Right lung (tissue), 2 donors: ENCODE measurements at regions not wholly inside any gene's neighbourhood (a gene's known extent, or its start where the extent isn't known, plus 50 kb on each side); places are given as distances from the start of the nearest gene placed in this dataset.
"Not testable (repeated sequence)": the region's sequence is repeated elsewhere in the genome, so short reads cannot be mapped to it uniquely, and the experiment has no call there.

Experiments used
- DNase-seq, 2 donors: peaks; one replicate each; pipeline ENCODE4 v3.0.0-alpha.2; 2013

GRCh38 chr4:98828801-98829200 lies 100.1 kb downstream of the EIF4E start:
- DNase-seq: no peak

DNA sequence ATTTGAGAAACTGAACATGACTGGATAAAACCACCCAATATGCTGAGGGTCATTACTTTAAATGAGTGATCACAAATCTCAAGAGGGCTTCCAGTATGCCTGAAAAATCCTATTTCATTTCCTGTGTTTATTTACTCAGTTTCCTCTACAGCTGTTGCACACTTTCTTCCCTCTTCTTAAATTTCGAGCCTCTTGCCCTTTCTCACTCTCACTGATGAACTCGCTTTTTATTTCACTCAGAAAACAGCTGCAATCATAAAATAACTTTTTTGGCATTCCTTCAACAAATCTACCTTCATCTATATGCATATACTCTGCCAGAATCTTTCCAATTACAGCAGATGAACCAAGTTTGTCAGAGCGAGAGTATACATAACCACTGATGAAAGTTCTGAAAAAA lies 101.3 kb downstream of the EIF4E start:
- DNase-seq: no peak

- no peak for DNase-seq
Measured at GRCh38 chr4:98822144-98822543, 106.8 kb downstream of the EIF4E start.

DNA sequence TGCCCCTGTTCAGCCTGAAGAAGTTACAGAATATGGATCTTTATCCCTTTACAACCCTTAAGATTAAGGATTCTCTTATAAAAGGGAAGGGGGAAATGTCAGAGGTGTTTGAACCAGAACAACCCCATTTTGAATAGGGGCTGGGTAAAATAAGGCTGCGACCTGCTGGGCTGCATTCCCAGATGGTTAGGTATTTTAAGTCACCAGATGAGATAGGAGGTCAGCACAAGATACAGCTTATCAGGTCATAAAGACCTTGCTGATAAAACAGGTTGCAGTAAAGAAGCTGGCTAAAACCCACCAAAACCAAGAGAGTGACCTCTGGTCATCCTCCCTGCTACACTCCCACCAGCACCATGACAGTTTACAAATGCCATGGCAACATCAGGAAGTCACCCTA lies 110.8 kb downstream of the EIF4E start:
- not testable (repeated sequence) for DNase-seq

DNA sequence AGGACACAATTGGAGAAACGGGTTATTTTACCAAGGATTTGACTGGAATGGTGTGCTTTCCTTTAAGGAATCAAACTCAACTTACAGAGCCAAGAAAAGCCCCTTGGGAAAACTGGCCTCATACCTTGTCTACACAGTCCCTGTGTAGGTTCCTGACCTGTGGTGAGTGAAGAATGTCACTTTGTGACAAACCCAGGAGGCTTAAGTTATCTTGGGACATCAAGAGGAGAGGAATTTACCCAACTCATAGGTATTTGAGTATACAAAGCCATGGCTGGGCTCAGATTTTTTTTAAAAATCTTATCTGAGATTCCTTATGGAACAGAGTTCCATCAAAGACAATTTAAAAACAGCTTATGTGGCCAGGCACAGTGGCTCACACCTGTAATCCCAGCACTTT lies 112.1 kb downstream of the EIF4E start:
- DNase-seq: no peak

DNA sequence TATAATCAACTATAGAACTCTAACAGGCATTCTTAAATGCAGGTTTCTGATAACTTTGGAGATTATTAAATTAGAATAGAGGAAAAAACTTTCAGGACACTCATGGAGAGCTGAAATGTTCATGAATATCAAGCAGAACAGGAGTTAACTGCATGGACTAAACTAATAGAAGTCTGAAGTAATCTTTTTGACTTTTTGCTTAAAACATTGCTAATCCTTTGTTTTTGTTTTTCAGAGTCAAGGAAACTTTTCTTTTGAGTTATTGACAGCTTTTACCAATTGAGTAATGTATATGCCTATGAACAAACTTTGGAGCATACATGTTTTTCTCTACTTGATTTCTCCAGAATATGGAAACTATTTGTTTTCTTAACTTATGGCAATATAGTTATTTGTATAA lies 112.5 kb downstream of the EIF4E start:
- DNase-seq: no peak

DNA sequence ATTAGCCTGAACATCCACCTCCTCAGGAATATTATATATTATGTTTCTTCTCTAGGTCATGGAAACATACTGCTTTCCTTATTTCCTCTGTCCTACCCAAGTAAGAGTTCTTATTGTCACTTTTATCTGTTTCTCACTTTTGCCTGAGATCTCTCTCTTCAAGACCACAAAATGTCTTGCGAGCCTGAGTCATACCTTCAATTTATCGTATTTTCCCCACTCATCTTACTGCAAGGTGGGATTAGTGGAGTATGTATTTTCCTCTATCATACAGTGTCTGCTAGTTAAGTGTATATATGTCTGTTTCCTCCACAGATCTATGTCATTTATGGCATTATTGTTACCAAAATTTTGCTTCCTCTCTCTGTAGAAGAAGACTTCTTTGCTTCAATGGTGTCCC lies 124.5 kb downstream of the EIF4E start:
- DNase-seq: no peak

DNA sequence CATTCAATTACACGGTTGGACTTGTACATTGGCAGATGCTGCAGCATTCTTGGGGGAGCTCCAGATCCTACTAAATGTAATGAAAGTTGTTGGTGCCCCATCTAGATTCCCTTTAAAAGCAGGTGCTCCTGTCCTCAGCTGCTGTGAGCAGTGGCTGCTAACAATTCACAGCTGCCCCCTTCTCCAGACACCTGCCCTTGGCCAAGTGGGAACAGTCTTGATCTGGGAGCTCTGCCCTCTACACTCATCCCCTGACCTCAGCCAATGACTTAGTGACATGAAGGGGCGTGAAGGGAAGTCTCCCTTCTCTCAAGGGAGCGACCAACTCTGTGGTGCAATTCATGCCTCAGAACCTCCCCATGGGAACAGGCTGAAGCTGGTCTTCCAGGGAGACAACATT lies 125.7 kb downstream of the EIF4E start:
- no peak for DNase-seq

- DNase-seq: no peak
Measured at GRCh38 chr4:98802770-98803198, 126.1 kb downstream of the EIF4E start.

DNA sequence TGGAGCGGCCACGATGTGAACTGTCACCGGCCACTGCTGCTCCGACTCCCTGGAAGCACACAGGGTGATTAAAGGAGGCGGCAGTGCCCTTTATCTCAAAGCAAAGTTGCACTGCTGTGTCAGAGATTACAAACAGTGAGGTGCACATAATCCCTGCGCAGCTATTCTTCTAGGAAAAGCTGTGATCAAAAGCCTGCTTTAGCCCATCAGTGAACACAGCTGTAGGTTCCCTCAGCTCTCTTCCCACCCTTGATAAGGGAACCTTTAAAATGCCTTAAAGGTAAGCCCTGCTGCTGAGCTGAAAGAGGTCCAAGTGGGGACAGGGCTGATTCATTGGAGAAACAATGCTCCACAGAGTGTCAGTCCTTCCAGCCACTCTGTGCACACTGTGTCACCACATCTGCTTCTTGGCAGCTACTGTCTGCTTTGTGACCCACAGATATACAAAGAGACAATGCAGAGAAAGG lies 127.6 kb downstream of the EIF4E start:
- DNase-seq: no peak

GRCh38 chr4:98796991-98797390 lies 131.9 kb downstream of the EIF4E start:
- DNase-seq: no peak

GRCh38 chr4:98794565-98795205 lies 134.2 kb downstream of the EIF4E start:
- DNase-seq: no peak

DNA sequence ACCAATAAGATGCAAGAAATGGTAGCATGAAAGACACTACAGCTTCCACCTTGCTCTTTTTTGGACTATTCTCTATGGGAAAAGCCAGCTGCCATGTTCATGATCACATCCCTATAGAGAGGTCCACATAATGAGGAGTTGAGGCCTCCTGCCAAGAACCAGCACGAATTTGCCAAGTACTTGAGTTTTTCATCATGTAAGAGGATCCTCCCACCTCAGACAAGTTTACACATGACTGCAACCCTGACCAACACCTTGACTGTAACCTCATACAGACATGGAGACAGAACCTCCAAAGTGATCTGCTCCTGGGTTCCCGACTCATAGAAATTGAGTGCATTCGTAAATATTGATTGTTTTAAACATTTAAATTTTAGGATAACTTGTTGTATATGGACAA lies 135.2 kb upstream of the TSPAN5 start:
- no peak for DNase-seq

- DNase-seq: no peak
Measured at GRCh38 chr4:98786866-98787265, 128.5 kb upstream of the TSPAN5 start.

- no peak for DNase-seq
Measured at GRCh38 chr4:98784947-98785706, 126.7 kb upstream of the TSPAN5 start.

- DNase-seq: no peak
Measured at GRCh38 chr4:98781641-98782357, 123.4 kb upstream of the TSPAN5 start.

DNA sequence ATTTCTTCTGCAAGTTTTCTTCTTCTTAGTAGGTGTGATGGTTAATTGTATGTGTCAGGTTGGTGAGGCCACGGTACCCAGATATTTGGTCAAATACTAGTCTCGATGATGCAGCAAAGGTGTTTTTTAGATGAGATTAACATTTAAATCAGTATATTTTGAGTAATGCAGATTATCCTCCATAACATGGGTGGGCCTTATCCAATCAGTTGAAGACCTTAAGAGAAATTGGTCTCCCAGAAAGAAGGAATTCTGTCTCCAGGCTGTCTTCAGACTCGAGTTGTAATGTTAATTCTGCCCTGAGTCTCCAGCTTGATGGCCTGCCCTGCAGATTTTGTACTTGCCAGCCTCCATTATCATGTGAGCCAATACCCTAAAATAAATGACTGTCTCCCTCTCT lies 122.5 kb upstream of the TSPAN5 start:
- DNase-seq: no peak

GRCh38 chr4:98779088-98779487 lies 120.7 kb upstream of the TSPAN5 start:
- DNase-seq: no peak

- no peak for DNase-seq
Measured at GRCh38 chr4:98778206-98778605, 119.8 kb upstream of the TSPAN5 start.

GRCh38 chr4:98775672-98776071 lies 117.3 kb upstream of the TSPAN5 start:
- DNase-seq: no peak

DNA sequence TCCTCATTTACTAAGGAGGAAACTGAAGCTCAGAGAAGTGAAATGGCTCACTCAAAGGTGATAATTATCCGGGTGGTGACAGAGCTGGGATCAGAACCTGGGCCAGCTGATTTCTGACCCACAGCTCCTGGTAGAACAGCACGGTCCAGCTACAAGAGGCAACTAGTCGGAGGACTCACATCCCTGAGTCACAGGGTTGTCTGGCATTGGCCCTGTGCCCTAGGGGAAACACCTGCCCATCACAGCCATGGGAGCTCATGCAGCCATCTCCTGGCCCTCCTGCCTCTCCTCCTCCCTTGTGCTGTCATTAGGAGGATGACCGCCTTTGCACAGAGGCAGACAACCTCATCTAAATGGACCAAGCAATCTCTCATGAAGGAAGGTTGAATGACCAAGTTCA lies 115.2 kb upstream of the TSPAN5 start:
- no peak for DNase-seq

DNA sequence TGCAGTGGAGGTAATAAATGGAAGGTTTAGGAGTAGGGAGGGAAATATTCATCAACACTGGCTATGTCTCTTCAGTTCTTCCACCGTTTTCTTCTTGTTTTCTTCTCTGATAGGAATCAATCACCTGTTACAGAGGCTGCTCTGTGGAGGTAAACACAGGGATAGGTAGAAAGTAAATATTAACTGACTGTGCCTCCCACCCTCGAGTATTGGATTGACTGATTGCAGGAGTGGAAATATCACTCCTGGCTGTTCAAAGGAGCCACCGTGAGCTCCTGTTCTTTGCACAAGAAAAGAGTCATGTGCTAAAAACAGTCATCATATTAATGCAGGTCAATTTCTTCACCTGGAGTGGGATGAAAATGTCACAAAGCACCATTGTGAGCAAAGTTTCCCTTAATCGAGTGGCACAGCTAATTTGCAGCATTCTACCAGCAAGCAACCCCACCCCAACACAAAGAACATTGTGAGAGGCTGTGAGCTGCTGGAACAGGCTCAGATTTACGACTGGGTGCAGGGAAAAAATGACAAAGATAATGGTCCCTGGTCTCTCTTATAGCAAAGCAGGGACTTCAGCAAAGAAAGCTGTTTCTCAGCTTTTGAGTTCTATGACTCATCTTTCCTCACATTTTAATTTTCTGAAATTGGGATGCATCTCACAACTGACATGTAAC lies 113.7 kb upstream of the TSPAN5 start:
- DNase-seq: no peak
